ENCODE measurements at regions not wholly inside any gene's neighbourhood (a gene's known extent, or its start where the extent isn't known, plus 50 kb on each side); places are given as distances from the start of the nearest gene placed in this dataset.
A peak's percentile ranks its signal among the peaks of the same experiment; 100 is the strongest.

GRCh38 chr5:30051976-30052375, 1141.5 kb upstream of the CDH6 start:
- DNase-seq (ENCODE audit: low spot score) = no peak

GRCh38 chr5:30050056-30050815, 1143.2 kb upstream of the CDH6 start:
- DNase-seq (ENCODE audit: low spot score) = no peak

GRCh38 chr5:30042677-30043076, 1150.8 kb upstream of the CDH6 start:
- no peak for DNase-seq (ENCODE audit: low spot score)

GRCh38 chr5:30041831-30042385, 1151.6 kb upstream of the CDH6 start:
- no peak for DNase-seq (ENCODE audit: low spot score)

- DNase-seq (ENCODE audit: low spot score) = no peak
Observed at GRCh38 chr5:30041291-30041690, 1152.2 kb upstream of the CDH6 start.

GRCh38 chr5:30040488-30041118, 1152.9 kb upstream of the CDH6 start:
- peak; percentile 40 for DNase-seq (ENCODE audit: low spot score)

- no peak for DNase-seq (ENCODE audit: low spot score)
Observed at GRCh38 chr5:30039379-30039778, 1154.1 kb upstream of the CDH6 start.

- DNase-seq (ENCODE audit: low spot score) = no peak
Observed at GRCh38 chr5:30034870-30035269, 1158.6 kb upstream of the CDH6 start.

GRCh38 chr5:30030101-30030500, 1163.4 kb upstream of the CDH6 start:
- no peak for DNase-seq (ENCODE audit: low spot score)

- no peak for DNase-seq (ENCODE audit: low spot score)
Observed at GRCh38 chr5:30001826-30002225, 1191.7 kb upstream of the CDH6 start.

- DNase-seq (ENCODE audit: low spot score) = no peak
Observed at GRCh38 chr5:30000231-30000630, 1193.3 kb upstream of the CDH6 start.

GRCh38 chr5:29995154-29995553, 1198.3 kb upstream of the CDH6 start:
- no peak for DNase-seq (ENCODE audit: low spot score)

GRCh38 chr5:29994519-29994918, 1199.0 kb upstream of the CDH6 start:
- DNase-seq (ENCODE audit: low spot score) = no peak

GRCh38 chr5:29993286-29993685, 1200.2 kb upstream of the CDH6 start:
- no peak for DNase-seq (ENCODE audit: low spot score)

- DNase-seq (ENCODE audit: low spot score) = no peak
Observed at GRCh38 chr5:29992248-29992647, 1201.2 kb upstream of the CDH6 start.

- no peak for DNase-seq (ENCODE audit: low spot score)
Observed at GRCh38 chr5:29990681-29991080, 1202.8 kb upstream of the CDH6 start.

- no peak for DNase-seq (ENCODE audit: low spot score)
Observed at GRCh38 chr5:29984156-29984540, 1209.3 kb upstream of the CDH6 start.

- no peak for DNase-seq (ENCODE audit: low spot score)
Observed at GRCh38 chr5:29983528-29984155, 1209.8 kb upstream of the CDH6 start.

- DNase-seq (ENCODE audit: low spot score) = no peak
Observed at GRCh38 chr5:29982457-29982856, 1211.0 kb upstream of the CDH6 start.

- DNase-seq (ENCODE audit: low spot score) = no peak
Observed at GRCh38 chr5:29972597-29972996, 1220.9 kb upstream of the CDH6 start.

GRCh38 chr5:29963956-29964355, 1229.5 kb upstream of the CDH6 start:
- DNase-seq (ENCODE audit: low spot score) = no peak

- no peak for DNase-seq (ENCODE audit: low spot score)
Observed at GRCh38 chr5:29960323-29960722, 1233.2 kb upstream of the CDH6 start.
